DLD1 (cell line): ENCODE measurements at regions not wholly inside any gene's neighbourhood (a gene's known extent, or its start where the extent isn't known, plus 50 kb on each side); places are given as distances from the start of the nearest gene placed in this dataset.

Experiments used
- in situ Hi-C: cut with HindIII; loops from 2 replicates; pipeline ENCODE4 v1.10.0; 2017; ENCODE audit warnings: low sequenced_read_pairs

DNA sequence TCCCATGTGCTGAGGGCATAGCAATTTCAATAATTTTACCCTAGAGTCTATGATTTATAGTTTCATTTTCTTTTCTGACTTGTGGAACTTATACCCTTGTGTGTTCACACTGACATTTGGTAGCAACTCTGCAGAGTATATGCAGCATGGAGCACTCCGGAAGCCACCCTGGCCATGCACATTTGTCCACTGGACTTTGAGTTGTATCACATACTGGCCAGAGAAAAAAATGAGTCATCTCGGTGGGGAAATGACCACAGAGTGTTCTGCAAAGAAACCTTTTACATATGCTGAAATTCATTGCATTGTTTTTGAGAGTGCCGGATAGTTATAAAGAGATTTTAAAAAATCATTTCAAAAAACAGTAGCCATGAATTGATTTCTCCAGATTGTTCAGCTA lies 164.8 kb upstream of the COBL start:
- in situ Hi-C loops = no loop called here

DNA sequence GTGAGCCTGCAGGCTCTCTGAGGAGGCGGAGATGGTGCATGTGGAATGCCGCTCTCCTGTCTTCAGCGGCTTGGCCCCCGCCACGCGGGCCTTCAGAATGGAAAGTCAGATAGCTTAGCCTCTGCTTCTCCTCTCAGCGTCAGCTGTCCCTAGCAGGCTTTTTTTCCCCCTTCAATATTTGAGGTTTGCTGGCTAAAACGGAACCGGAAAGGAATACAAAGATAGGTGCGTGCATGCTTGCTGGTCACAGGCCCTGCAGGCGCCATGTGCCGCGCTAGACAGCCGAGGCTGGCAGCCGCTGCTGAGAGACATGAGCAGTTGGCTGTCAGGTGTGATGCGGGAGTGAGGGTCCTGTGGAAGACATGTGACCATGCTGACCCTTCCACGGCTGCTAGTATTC lies 161.2 kb upstream of the COBL start:
- in situ Hi-C loops = no loop called here

DNA sequence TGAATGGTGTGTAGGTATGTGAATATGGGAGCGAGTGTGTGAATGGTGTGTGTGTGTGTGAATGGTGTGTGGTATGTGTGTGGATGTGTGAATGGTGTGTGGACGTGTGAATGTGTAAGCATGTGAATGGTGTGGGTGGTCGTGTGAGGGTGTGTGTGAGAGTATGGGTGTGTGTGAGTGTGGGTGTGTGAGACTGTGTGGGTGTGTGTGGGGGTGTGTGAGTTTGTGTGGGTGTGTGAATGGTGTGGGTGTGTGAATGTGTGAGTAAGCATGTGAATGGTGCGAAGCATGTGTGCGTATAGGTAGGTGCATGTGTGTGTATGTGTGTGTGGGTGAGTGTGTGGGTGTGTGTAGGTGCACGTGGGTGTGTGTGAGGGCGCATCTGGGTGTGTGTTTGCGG lies 160.7 kb upstream of the COBL start:
- in situ Hi-C loops = no loop called here

DNA sequence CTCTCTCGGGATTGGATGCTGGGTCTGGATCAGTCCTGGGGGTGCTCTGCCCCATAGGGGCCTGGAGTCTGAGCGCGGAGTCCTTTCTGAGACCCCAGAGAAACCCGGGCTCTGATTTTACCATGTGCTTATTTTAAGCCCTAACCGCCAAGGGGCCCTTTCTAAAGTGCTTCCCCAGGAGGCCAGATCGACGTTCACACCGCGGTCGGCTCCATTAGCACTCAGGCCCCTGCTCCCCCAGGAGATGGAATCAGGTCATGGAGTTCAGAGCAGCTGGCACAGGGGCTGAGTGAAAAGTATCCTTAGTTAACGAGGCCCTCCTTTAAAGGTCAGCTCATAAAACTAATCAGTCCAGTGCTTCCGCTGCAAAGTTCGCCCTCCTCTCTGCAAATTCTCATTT lies 159.4 kb upstream of the COBL start:
- in situ Hi-C loops = no loop called here

DNA sequence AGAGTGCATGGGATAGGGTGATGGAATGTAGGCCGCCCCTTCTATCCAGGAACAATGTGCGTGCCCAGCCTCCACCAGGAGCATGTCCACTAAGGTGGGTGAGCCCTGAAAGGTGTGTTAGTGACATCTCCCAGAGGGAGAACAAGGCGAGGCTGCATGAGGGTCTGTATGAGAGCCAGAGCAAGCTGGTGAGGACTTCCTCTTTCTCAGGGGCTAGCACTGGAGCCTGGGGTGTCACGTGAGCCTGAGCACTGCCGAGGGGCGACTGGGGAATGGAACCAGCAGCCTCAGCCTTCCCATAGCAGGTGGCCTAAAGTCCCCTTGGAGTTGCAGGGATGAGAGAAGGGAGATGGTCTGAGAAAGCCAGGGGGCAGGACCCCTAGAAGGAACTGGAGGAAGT lies 156.3 kb upstream of the COBL start:
- in situ Hi-C loops = no loop called here

DNA sequence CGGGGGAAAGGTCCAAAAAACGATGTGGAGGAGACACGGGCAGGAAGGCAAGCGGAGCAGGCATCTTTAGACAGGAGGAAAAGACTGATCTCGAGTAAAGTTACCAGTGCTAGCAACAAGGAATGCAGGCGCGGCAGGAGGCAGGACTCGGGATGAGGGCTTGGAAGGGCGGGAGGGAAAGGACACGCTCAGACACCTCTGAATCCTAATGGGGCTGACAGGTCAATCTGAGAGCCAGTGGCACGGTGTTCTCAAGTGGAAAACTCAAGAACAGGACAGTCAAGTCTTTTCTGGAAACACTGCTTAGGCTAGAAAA lies 155.3 kb upstream of the COBL start:
- in situ Hi-C loops = no loop called here

DNA sequence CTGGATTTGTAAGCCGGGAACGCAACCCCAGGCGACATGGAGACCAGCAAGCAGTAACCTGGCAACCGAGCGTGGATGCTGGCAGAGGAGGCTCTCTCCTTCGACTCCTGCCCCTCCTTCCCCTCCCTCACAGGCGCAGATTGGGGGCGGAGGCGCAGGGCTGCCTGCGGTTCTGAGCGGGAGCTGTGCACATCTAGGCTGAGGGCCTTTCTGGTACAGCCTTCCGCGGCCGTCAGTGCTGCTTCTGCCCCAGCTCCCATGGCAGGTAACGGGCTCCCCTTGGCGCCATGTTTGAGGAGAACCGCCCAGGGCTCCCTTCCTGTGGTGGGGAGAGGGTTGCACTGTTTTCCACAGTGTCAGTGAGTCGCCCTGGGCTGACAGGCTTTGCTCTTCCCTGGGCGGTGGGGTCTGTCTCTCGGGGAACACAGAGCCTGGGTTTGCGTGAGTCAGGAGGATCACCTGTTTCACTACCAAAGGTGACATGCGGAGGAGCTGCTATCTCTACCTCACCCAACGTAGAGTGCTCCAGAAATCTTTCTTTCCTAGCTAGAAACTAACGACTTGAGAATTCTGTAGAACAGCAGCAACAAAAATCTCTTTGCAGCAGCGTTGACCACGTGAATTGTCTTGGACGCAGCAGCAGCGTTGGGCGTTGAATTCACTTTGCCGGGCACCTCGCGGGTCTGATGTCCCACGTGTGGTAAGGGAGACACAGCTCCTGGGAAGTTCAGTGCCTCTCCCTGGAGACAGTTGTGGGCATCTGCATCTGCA lies 154.8 kb upstream of the COBL start:
- in situ Hi-C loops = no loop called here

DNA sequence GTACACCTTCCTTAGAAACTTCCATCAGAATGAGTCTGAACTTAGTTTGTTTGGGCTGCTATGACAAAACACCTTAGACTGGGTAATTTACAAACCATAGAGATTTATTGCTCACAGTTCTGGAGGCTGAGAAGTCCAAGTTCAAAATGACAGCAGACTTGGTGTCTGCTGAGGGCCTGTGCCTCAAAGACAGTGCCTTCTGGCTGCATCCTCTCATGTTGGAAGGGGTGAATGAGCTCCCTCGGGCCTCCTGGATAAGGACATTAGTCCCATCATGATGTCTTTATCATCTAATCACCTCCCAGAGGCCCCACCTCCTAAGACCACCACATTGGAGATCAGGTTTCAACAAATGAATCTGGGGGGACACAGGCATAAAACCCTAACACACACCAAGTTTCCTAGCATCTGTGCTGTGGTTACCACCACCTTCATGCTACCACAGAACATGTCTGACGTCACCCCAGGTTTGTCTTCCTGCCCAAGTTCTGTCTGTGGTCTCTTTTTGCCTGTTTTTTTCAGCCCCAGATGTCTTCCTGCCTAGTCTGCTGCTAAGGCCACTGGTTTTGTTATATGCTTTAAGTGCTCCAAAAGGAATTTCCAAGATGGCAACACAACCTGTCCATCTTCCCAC lies 150.9 kb upstream of the COBL start:
- in situ Hi-C loops = no loop called here

DNA sequence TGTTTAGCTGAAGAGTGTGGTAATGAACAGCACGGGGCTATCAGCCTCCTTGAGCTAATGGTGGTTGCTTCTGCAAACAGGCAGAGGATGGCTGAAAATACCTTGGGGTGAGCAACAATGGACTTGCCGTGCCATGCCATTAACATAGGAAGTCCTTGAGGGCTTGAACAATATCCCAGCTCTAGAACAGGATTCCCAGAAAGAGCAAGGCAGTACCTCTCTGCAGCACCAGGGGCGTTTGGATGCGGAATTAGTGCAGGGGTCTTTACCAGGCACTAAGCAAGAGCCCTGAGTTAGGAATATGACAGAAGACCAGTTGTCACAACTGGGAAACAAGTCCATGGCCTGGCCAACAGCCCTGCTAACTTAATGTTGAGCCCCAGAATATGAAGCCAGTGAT lies 143.2 kb upstream of the COBL start:
- in situ Hi-C loops = no loop called here

DNA sequence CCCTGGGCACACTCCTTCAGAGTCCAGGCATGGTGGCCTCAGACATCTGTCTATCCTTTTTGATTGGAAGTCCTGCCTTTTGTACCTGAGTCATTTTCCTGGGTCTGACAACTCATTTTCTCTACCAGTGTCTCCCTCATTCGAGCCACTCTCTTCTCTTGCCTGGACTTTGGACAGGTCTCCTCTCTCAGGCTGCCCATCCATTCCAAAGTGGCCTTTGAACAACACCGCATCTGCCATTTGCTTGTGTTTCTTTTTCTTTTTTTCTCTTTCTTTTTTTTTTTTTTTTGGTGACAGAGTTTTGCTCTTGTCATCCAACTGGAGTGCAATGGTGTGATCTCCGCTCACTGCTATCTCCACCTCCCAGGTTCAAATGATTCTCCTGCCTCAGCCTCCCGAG lies 142.1 kb upstream of the COBL start:
- in situ Hi-C loops = no loop called here

DNA sequence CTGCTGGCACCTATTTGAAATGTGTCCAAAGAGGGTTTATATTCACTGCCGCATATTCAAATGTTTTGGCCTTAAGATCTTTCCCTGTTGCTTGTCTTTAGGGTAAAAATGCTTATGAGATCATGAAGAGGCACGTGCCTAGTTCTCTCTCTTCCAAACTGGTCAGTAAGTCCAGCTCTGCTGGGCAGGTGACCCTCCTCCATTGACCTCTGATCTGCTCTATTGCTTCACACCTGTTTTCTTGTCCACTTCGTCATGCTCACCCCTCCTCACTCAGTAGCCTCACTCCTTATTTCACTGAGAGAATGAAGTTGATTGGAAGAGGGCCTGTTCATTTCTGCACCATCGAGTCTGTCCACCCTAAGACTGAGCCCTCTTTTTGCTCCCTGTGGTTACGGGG lies 140.5 kb upstream of the COBL start:
- in situ Hi-C loops = no loop called here

DNA sequence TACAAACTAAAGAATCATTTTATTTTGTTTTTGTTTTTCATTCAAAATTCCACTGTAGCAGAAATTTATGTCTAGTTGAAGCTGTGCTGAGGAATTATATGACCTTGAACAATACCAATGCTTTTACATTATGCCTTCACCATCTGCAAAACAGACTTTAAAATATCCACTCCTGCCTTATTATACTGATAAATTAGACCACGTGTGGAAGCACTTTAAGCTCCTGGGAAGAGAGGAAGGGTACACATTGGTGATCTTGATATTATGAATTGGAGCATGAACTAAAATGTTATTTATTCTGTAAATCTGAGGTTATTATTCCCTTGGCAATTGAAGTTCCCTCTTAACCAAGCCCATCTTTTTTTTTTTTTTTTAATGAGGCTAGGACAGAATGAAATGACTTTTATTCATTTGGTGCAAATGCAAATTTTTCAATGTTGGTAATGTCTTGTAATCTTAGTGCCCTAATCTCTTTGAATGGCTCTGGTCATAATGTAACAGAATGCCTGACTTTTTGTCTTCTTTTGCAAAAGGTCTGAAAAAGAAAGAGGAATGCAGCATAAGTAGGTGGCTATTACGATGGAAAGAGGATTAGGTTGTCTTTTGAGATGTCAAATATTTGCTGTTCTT lies 139.9 kb upstream of the COBL start:
- in situ Hi-C loops = no loop called here

DNA sequence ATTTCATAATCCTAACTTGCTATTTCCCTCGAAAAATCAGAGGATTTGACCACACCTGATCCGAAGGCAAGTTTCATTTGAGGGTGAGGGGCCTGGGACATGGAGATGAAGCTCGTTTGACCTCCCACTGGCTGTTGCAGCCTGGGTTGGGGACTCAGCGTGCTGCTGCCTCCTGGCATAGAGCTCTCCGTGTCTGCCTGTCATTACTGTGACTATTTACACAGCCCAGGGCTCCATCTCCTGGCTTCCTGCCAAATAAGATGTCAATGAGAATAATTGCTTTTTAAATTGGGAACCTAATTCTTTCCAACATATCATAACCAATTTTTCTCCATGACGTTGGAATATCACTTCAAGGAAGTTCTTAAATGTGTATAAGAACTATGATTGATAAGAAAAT lies 139.3 kb upstream of the COBL start:
- in situ Hi-C loops = no loop called here

DNA sequence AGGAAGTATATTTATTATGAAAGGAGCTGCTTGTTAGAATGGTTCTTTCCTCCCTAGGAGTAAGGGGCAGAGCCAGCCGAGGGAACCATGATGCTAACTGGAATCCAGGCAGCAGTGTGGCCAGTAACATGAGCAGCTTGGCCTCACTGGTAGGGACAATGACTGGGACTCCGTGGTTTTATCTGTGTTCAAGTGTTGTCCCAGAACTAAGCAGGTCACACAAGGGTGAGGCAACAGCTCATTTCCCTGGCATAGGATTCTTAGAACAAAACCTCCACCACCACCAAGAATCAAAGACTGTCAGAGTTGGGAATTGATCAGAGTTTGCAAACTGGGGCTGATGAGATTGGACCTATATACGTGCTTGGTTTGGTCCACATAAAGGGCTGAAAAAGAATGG lies 138.9 kb upstream of the COBL start:
- in situ Hi-C loops = no loop called here

DNA sequence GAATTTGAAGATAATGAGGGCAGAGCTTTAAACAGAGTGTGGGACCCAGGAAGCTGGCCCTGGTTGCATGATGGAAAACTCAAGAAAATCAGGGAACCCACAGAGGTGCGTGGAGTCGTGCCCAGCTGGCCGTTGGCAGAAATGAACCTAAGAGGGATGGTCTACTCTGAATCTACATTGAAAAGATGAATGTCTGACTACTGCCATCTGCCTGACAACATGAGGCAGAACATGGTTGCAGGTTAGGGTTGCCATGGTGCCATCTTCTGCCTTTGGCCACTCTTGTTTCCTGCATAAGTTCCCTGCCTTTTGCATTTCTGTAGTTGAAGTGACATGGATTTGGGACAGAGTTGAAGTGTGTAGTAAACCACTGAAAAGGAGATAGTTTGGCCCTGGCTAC lies 138.5 kb upstream of the COBL start:
- in situ Hi-C loops = no loop called here

DNA sequence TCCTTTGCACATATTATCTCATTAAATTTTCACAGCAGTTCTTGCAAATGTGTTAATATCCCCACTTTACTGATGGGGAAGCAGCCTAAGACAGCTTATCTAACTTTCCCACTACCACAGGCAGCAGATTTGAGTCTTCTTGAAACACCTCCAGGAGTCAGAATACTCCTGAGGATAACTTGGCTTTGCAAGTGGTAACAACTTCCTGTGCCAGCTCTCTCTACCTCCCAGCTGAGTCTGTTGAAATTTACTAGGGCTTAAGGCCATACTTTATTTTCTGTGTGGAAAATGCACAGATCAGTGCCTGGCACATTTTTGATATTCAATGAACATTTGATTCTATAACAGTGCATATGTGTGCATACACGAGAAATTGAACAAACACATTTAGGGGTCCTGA lies 136.1 kb upstream of the COBL start:
- in situ Hi-C loops = no loop called here

DNA sequence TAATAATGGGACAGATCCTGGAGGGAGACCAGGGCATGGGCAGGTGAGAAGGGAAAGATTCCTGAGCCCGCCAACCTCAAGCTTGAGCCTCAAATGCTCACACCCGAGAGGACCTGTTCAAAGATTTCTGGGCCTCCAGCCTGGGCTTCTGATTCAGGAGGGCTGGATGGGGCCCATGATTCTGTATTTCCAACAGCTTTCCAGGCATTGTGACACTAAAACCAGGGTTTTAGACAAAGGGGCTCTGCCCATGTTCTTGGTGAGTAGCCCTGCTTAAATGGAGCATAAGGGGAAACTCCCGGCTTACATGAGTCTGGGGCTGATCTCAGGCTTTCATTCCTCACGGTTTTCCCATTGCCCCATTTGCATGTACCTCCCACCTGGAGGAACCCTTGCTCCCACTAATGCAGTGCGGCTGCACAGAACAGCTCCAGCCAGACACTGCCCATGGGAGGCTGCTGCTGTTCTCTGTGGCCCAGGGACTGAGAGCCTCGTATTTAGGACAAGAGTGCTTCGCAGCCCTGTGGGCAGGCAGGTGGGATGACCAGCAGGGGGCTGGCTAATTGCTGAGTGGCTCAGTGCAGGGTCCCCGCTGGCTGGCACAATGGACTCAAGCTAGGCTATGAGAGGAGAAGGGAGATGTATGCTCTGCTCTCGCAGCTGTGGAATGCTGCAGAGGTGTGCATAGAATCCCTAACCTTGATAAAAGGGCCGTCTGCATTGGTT lies 135.3 kb upstream of the COBL start:
- in situ Hi-C loops = no loop called here

DNA sequence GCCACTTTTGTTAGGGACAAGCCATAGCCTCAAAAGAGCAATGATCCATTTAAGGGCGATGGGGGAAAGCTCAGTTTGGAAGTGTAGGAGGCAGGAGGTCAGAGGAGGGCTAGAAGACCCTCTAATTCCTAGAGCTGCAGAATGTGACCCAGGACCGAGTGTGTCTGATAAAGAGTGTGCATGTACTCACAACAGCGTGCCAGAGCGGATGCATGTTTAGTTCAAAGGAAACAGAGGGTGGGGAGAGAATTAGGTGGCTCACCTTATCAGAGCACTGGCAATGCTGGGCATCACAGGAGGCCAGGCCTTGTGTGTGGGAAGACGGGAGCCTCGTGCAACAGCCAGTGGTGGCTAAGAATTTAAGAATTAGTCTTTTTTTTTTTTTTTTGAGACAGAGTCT lies 133.9 kb upstream of the COBL start:
- in situ Hi-C loops = no loop called here

DNA sequence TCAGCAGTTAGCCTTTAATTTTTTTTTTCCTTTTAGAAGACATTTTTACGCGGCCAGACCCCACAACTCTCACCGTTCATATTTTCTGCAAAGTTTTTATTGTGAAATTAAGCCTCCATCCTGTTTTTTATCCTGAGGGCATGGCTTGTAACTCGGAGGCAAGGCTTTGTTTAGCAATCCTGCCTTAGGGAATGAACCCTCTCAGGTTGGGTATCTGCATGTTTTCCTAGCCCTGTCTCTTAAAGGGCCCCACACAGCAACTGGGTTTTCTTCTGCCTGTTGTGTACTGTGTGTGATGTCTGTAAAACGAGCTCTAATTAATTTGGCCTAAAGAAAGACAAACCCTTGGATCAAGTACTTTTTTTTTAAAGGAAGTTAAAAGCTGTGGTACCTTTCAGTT lies 130.2 kb upstream of the COBL start:
- in situ Hi-C loops = no loop called here

DNA sequence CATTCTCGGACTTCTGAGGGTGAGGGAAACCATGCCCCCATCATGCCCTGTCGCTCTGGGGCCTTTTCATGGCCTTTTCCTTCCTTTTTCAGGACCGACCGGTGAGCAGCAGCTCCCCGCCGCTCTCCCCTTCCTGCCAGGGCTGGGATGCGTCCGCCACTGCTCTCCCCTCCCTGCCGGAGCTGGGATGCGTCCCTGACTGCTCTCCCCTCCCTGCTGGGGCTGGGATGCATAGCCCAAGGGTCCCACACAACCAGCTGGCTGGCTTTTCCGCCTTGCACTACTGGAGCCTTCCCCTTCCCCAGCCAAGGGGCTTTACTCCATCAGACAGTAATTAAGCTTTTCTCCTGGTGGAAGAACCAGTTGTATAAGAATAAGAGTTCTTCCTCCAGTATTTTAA lies 129.7 kb upstream of the COBL start:
- in situ Hi-C loops = no loop called here

DNA sequence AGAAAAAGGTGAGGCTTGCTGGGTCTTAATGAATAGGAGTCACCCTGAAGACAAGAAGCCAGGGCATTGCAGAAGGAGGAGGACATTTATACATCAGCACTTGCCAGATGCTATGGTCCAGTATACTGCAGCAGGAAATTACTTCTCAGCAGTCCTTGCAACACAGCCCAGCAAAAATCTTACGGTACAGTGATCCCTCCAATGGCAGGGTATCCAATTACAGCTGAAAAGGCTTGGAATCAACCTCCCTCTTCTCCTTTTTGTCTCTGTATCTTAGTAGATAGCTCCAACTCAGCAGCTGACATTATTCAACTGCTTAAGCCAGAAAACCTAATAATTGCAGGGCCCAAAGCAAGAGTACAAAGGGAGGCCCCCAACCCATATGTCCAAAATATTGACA lies 128.3 kb upstream of the COBL start:
- in situ Hi-C loops = no loop called here

DNA sequence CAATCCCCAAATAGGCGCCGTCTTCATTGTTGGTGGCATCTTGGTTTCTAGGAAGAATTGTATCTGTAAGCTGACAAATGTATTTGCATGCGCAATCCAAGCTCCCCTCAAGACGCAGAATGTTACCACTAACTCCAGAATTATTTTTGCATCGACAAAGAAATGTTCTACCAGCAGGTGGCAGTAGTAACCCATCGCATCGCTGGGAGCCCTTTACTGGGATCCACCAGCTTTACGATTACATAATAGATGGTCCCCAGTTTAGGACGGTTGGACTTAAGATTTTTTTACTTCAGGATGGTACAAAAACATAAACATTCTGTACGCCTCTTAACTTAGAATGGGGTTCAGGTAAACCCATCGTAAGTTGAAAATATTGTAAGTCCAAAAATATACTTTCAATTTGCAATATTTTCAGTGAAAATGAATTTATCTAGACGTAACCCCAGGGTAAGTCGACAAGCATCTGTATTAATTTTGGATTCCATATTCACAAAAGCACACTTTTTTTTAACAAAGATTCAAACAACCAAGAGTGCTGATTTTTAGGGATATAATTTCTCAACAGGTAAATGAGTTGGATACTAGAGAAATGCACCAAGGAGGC lies 114.0 kb upstream of the COBL start:
- in situ Hi-C loops = no loop called here
